Kidney (tissue), 13 donors: ENCODE measurements at regions not wholly inside any gene's neighbourhood (a gene's known extent, or its start where the extent isn't known, plus 50 kb on each side); places are given as distances from the start of the nearest gene placed in this dataset.

ENCODE experiments used
- DNase-seq, 5 donors: peaks; one replicate each; pipeline ENCODE4 v3.0.0-alpha.2; 2013 to 2020
- FAIRE-seq: peaks from 2 replicates; lab custom pipeline; 2012; peaks lifted over from hg19 to GRCh38; lab: Jason Lieb, UNC
- H3K27ac ChIP-seq, 2 donors: one replicate each; pipeline ENCODE4 v1.7.0; 2013; ENCODE audit warnings: low read depth in 2 of 2, low read length in 2 of 2, inconsistent platforms in 1 of 2
- H3K27me3 ChIP-seq: one replicate; pipeline ENCODE4 v1.7.1; 2013; ENCODE audit warnings: low read length, inconsistent platforms; ENCODE audit not compliant: control insufficient read depth, insufficient read depth
- H3K36me3 ChIP-seq, 3 donors: one replicate each; pipeline versions ENCODE4 v1.7.0 to v1.7.1; 2013; ENCODE audit warnings: low read length in 3 of 3, control low read depth in 1 of 3, inconsistent platforms in 1 of 3; ENCODE audit not compliant: insufficient read depth in 3 of 3, control insufficient read depth in 2 of 3
- H3K4me1 ChIP-seq, 3 donors: one replicate each; pipeline versions ENCODE4 v1.7.0 to v1.7.1; 2013; ENCODE audit warnings: low read length in 3 of 3, inconsistent platforms in 1 of 3, low read depth in 1 of 3; ENCODE audit not compliant: control insufficient read depth in 2 of 3, insufficient read depth in 2 of 3
- H3K4me3 ChIP-seq, 3 donors: one replicate each; pipeline versions ENCODE4 v1.7.0 to v1.8.1; 2013; ENCODE audit warnings: low read length in 3 of 3, control low read depth in 1 of 3, inconsistent platforms in 1 of 3
- H3K9ac ChIP-seq, 3 donors: one replicate each; pipeline versions ENCODE4 v1.7.0 to v1.7.1; 2013; ENCODE audit warnings: low read length in 3 of 3, control low read depth in 1 of 3, inconsistent platforms in 1 of 3
- H3K9me3 ChIP-seq, 3 donors: one replicate each; pipeline versions ENCODE4 v1.7.0 to v1.7.1; 2013; ENCODE audit warnings: low read length in 3 of 3, control low read depth in 1 of 3, inconsistent platforms in 1 of 3; ENCODE audit not compliant: control insufficient read depth in 2 of 3, insufficient read depth in 1 of 3
- intact Hi-C: fragments of 100-400 bp; cut with DNase I; formaldehyde crosslinking; loops from one replicate; pipeline ENCODE4 v1.11.1; 2022
- TF ChIP-seq, protein P1 (sequence below): IDR thresholded peaks from 3 replicates; pipeline ENCODE4 v1.5.1; 2012; ENCODE audit warnings: mild to moderate bottlenecking, moderate library complexity, borderline replicate concordance; ENCODE audit not compliant: insufficient read depth; ENCODE audit errors: extremely low read depth
- donor health status: control.
- donor health status: control.
- donor health status: control.
- donor health status: control.
- donor health status: control.
- donor health status: DM: yes; HTN: yes; CAD: no.
- donor health status: Normal renal cell carcinoma (clear cell type).

DNA sequence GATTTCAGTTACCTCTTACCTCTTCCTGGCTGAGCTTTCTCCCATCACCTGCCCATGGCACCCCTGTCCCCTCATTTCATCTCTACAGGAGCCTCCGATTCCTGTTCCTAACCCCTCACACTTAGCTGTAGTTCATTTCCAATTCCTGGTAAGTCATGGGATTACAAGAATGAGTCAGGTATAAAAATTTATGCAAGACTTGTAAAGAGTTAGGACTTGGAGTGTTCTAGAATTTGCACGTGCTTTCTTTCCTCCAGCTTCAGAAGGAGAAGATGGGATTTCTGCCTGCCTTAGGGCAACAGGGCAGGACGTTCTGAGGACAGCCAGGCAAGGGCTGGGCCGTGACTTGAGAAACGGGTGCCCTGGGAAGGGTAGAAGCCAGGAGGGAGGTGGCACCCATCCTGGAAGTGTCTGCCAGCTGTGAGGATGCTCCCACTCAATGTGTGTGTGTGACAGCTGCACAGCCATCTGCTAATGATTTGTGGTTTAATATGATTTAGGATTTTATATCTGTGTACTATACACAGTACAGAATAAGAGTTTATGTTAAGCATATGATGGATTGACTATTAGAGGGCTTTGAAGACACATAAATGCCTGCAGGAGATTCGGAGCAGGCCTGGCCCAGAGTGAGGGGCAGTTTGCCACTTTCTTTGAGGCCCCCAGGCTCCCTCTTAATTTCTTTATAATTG, 81.5 kb upstream of the VIPR2 start:
- Histone ChIP-seq H3K27ac (no peak overlapping the region), H3K27me3 (no peaks in the 10 kb centered on the region), H3K4me3 (no peak overlapping the region), H3K9ac (no peak overlapping the region), H3K9me3 (no peaks in the 10 kb centered on the region), H3K36me3 (no peaks in the 10 kb centered on the region), H3K4me1 (no peaks in the 10 kb centered on the region)
- FAIRE-seq (no peak), DNase-seq (no peak)
- intact Hi-C loops = no loop called here
- TF ChIP-seq, protein P1, sequence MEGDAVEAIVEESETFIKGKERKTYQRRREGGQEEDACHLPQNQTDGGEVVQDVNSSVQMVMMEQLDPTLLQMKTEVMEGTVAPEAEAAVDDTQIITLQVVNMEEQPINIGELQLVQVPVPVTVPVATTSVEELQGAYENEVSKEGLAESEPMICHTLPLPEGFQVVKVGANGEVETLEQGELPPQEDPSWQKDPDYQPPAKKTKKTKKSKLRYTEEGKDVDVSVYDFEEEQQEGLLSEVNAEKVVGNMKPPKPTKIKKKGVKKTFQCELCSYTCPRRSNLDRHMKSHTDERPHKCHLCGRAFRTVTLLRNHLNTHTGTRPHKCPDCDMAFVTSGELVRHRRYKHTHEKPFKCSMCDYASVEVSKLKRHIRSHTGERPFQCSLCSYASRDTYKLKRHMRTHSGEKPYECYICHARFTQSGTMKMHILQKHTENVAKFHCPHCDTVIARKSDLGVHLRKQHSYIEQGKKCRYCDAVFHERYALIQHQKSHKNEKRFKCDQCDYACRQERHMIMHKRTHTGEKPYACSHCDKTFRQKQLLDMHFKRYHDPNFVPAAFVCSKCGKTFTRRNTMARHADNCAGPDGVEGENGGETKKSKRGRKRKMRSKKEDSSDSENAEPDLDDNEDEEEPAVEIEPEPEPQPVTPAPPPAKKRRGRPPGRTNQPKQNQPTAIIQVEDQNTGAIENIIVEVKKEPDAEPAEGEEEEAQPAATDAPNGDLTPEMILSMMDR = no peak

DNA sequence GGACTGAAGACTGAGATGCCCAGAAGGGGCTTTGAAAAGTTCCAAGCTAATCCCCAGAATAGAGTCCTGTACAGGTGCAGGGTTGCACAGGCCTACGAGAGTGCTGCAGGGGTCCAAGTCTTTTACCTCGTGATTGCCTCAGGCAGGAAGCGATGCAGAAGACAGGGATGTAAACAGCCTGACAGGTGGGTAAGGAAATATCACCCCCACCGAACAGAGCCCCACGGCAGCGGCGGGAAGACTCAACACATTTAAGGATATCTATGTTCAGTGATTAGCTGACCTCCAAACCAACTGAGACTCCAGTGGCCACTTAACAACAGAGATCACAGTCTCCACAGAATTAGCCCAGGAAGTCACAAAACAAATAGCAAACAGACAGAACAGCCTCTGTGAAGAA, 73.9 kb upstream of the VIPR2 start:
- no peaks in the 10 kb centered on the region for H3K9me3 ChIP-seq
- H3K4me3 ChIP-seq = no peak overlapping the region
- H3K27me3 ChIP-seq = no peaks in the 10 kb centered on the region
- no peak overlapping the region for H3K27ac ChIP-seq
- no peak for FAIRE-seq
- DNase-seq = no peak
- intact Hi-C loops = no loop called here
- H3K36me3 ChIP-seq = no peaks in the 10 kb centered on the region
- TF ChIP-seq, protein P1 = no peak
- no peaks in the 10 kb centered on the region for H3K4me1 ChIP-seq
- no peak overlapping the region for H3K9ac ChIP-seq

DNA sequence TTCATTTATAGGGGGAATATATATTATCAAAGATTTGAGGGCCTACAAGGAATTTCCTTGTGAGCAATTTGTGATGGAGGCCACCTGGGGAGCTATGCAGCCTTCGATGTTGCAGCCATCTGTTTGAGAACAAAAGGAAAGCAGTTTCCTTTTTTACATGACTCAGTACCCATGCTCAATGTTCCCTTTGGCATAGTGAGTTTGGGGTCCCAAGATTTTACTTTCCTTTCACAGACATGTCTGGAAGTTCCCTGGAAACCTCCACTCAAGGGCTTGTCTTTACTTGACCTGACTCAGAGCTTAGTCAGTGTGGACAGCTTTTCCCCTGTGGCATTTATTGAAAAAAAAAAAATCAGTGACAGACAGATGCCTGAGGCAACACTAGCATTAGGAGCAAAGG, 73.5 kb upstream of the VIPR2 start:
- DNase-seq = peak in 2 of 5 donors; percentile 12 to 50
- Histone ChIP-seq H3K4me3 (no peak overlapping the region), H3K9ac (no peak overlapping the region), H3K9me3 (no peaks in the 10 kb centered on the region), H3K27me3 (no peaks in the 10 kb centered on the region), H3K4me1 (no peaks in the 10 kb centered on the region), H3K36me3 (no peaks in the 10 kb centered on the region), H3K27ac (no peak overlapping the region)
- TF ChIP-seq, protein P1 = no peak
- no peak for FAIRE-seq
- intact Hi-C loops = no loop called here

DNA sequence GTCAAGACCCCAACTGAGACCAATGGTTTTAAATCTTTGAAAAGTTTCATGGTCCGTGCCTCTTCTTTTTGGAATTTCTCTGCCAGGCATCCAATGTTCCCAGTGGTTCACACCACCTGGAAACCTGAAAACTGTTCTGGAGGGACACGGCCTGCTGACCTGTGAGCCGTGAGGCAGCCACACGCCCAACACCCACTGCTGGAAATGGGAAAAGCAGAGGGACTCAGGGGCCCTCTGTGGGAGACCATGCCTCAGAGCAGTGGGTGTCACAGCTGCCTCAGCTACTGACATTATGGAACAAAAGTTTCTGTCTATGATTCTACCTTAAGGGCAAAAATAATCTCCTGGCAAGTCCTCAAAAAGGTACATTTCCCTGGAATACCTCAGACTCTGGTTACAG, 70.4 kb upstream of the VIPR2 start:
- no peaks in the 10 kb centered on the region for H3K27me3 ChIP-seq
- no peak overlapping the region for H3K9ac ChIP-seq
- no peaks in the 10 kb centered on the region for H3K4me1 ChIP-seq
- TF ChIP-seq, protein P1 = no peak
- no peak overlapping the region for H3K27ac ChIP-seq
- H3K9me3 ChIP-seq = no peaks in the 10 kb centered on the region
- DNase-seq (no peak), FAIRE-seq (no peak)
- no peaks in the 10 kb centered on the region for H3K36me3 ChIP-seq
- no peak overlapping the region for H3K4me3 ChIP-seq
- intact Hi-C loops = no loop called here
